ENCODE measurements at regions not wholly inside any gene's neighbourhood (a gene's known extent, or its start where the extent isn't known, plus 50 kb on each side); places are given as distances from the start of the nearest gene placed in this dataset.
A peak's percentile ranks its signal among the peaks of the same experiment; 100 is the strongest.

DNA sequence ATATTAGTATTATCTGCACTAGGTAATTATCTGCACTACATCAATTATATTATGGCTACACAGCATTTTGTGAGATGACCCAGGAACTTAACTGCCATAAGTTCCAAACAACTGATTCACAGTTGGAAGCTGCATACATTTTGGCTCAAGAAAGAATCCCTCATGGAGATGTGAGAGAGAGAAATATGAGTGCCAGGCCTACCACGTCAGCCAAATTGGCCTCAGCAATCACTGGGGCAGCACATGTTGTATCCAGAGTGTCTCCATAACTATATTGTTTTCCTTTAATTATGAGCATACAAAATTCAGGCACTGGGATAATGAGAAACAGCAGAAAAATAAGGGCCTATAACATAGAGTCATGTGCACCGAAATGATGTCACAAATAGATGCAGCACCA is 174.2 kb upstream of the DMD start:
- no peak for DNase-seq (ENCODE audit: low spot score)
- in situ Hi-C loops (cut with MboI; ENCODE audit: low sequenced_read_pairs, unreplicated experiment): no loop called here
- TF ChIP-seq, protein P1, sequence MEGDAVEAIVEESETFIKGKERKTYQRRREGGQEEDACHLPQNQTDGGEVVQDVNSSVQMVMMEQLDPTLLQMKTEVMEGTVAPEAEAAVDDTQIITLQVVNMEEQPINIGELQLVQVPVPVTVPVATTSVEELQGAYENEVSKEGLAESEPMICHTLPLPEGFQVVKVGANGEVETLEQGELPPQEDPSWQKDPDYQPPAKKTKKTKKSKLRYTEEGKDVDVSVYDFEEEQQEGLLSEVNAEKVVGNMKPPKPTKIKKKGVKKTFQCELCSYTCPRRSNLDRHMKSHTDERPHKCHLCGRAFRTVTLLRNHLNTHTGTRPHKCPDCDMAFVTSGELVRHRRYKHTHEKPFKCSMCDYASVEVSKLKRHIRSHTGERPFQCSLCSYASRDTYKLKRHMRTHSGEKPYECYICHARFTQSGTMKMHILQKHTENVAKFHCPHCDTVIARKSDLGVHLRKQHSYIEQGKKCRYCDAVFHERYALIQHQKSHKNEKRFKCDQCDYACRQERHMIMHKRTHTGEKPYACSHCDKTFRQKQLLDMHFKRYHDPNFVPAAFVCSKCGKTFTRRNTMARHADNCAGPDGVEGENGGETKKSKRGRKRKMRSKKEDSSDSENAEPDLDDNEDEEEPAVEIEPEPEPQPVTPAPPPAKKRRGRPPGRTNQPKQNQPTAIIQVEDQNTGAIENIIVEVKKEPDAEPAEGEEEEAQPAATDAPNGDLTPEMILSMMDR (IDR thresholded peaks at IDR 0.05; ENCODE audit: borderline replicate concordance, control extremely low read depth, extremely low read depth, insufficient read depth, missing control alignments): no peak

DNA sequence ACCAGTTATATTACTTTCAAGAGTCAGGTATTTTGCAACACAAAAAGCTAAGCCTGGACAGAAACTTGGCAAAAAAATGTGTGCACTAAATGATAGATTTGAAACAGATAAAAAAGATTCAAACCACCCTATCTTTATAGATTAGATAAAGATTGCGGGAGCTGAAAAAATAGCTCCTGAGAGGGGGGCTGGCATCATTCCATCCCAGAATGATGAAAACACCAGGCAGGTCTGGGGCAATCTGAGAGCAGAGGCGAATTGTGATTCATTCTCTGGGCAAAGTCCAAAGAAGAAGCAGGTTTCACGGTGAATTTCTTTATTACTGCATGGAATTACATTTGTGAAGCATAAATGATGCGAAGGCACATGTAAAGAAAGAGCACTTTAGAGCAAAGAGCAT is 168.5 kb upstream of the DMD start:
- no peak for DNase-seq (ENCODE audit: low spot score)
- TF ChIP-seq, protein P1 (IDR thresholded peaks at IDR 0.05; ENCODE audit: borderline replicate concordance, control extremely low read depth, extremely low read depth, insufficient read depth, missing control alignments): no peak
- in situ Hi-C loops (cut with MboI; ENCODE audit: low sequenced_read_pairs, unreplicated experiment): no loop called here

DNA sequence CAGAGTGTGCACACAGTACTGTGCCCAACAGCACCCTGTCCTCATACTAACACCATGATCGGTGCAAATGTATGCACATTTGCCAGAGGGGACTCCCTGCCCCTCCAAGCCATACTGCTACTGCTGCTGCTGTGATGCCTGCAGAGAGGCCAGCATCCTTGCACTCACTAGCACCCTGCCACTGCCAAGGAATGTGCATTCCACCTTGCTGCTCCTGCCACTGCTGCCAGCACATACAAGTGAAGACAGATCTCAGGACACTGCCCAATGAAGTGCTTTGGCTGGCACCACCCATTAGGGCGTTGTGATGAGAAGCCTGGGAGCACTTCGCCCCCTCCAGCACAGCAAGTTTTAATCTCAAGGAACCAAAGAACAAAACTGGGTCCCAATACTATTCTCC is 146.3 kb upstream of the DMD start:
- in situ Hi-C loops (cut with MboI; ENCODE audit: low sequenced_read_pairs, unreplicated experiment): no loop called here
- no peak for DNase-seq (ENCODE audit: low spot score)
- TF ChIP-seq, protein P1 (IDR thresholded peaks at IDR 0.05; ENCODE audit: borderline replicate concordance, control extremely low read depth, extremely low read depth, insufficient read depth, missing control alignments): no peak

DNA sequence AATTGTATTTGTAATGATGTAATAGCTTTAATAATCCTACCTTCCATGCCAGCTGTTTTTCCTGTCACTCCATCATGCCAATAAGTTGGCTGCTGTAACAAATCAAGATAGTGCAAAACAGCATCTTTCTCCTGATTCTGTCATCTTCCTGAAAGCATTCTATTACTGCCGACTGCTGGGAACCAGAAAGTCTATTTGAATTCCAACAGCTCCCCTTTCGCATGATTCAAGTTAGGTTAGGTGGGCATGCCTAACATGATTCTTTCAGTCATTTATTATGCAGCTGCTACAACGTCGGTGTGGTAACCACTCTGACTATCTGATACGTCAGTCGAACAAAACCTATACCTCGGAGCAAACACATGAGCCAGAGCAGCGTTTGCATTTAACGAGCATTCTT is 127.9 kb upstream of the DMD start:
- DNase-seq (ENCODE audit: low spot score): no peak
- in situ Hi-C loops (cut with MboI; ENCODE audit: low sequenced_read_pairs, unreplicated experiment): no loop called here
- TF ChIP-seq, protein P1 (IDR thresholded peaks at IDR 0.05; ENCODE audit: borderline replicate concordance, control extremely low read depth, extremely low read depth, insufficient read depth, missing control alignments): no peak

DNA sequence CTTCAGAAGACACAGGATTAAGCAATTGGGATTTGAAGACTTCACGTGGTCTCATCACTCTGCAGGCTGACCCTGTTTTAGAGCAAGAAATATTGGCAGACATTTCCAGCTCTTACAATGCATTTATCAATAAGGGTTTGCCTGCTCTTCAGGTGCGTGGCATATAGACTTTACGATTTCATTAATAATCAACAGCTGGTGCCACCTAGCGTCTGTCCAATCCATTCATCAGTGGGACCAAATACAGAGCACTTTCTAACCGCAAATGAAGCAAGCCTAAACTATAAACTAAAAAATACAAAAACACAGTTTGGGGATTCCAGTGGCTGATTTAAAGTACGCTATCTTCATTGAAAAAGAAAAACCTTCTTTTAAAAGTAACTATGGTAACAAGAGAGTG is 125.4 kb upstream of the DMD start:
- DNase-seq (ENCODE audit: low spot score): no peak
- TF ChIP-seq, protein P1 (IDR thresholded peaks at IDR 0.05; ENCODE audit: borderline replicate concordance, control extremely low read depth, extremely low read depth, insufficient read depth, missing control alignments): peak; percentile 16
- in situ Hi-C loops (cut with MboI; ENCODE audit: low sequenced_read_pairs, unreplicated experiment): no loop called here

DNA sequence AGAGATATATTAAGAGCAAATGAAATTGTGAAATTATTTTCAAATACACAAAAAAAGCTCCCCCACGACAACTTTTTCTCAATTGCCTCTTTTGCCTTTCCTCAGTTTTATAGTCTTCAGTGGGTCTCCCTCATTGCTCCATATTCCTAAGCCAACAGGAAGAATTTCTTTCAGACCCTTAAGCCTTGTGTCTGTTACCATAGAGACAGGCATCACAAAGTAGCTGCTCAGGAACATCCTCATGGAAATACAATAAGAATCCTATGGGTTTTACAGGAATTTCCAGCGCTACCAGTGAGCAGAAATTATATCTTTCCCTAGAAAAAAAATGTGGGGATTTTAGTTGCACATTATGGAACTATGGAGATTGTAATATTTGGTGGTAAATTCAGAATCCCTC is 121.9 kb upstream of the DMD start:
- DNase-seq (ENCODE audit: low spot score): no peak
- TF ChIP-seq, protein P1 (IDR thresholded peaks at IDR 0.05; ENCODE audit: borderline replicate concordance, control extremely low read depth, extremely low read depth, insufficient read depth, missing control alignments): no peak
- in situ Hi-C loops (cut with MboI; ENCODE audit: low sequenced_read_pairs, unreplicated experiment): no loop called here

DNA sequence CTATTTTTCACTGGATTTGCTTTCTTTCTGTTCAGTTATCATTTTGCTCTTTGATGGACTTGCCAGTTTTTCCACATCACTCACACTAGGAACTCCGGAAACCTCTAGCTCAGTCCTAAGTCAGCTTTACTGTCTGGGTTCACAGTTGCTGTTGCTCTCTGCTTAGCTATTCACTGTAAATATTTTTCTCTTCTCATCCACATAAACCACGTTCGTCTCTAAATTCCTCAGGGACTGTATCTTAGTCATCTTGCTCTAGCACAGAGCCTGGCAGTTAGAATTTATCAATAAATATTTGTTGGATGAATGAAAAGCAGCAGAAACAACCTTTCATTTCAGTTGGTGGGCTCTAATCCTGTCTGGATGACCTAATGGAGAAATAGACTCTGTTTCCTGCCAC is 119.4 kb upstream of the DMD start:
- in situ Hi-C loops (cut with MboI; ENCODE audit: low sequenced_read_pairs, unreplicated experiment): no loop called here
- TF ChIP-seq, protein P1 (IDR thresholded peaks at IDR 0.05; ENCODE audit: borderline replicate concordance, control extremely low read depth, extremely low read depth, insufficient read depth, missing control alignments): no peak
- no peak for DNase-seq (ENCODE audit: low spot score)

All from GM13976 (cell line).